Activated CD4-positive, alpha-beta T cell treated with anti-CD3 and anti-CD28 coated beads, Interleukin-10, Interleukin-2, amounts not matched to agents 100 ng/mL and 50 ng/mL, durations not matched to agents 16 hours and 8 hours (primary cell): ENCODE measurements at regions not wholly inside any gene's neighbourhood (a gene's known extent, or its start where the extent isn't known, plus 50 kb on each side); places are given as distances from the start of the nearest gene placed in this dataset.

Source experiments
- DNase-seq: peaks from one replicate; pipeline ENCODE4 v3.0.0-alpha.2; 2020

GRCh38 chr10:83253011-83253671, 886.2 kb upstream of the GHITM start:
- DNase-seq, result no peak

- DNase-seq, result no peak
Measured at GRCh38 chr10:83254698-83255097, 884.6 kb upstream of the GHITM start.

GRCh38 chr10:83262434-83262833, 876.9 kb upstream of the GHITM start:
- DNase-seq, result no peak

GRCh38 chr10:83272666-83273434, 866.5 kb upstream of the GHITM start:
- no peak for DNase-seq

- no peak for DNase-seq
Measured at GRCh38 chr10:83274088-83274487, 865.2 kb upstream of the GHITM start.

- DNase-seq, result no peak
Measured at GRCh38 chr10:83276971-83277370, 862.3 kb upstream of the GHITM start.

- DNase-seq, result no peak
Measured at GRCh38 chr10:83283151-83283550, 856.2 kb upstream of the GHITM start.

GRCh38 chr10:83287374-83287773, 851.9 kb upstream of the GHITM start:
- DNase-seq, result no peak

- no peak for DNase-seq
Measured at GRCh38 chr10:83289373-83289772, 849.9 kb upstream of the GHITM start.

GRCh38 chr10:83289948-83290347, 849.4 kb upstream of the GHITM start:
- DNase-seq, result no peak

GRCh38 chr10:83301732-83302131, 837.6 kb upstream of the GHITM start:
- no peak for DNase-seq

GRCh38 chr10:83302623-83303022, 836.7 kb upstream of the GHITM start:
- DNase-seq, result no peak

- DNase-seq, result no peak
Measured at GRCh38 chr10:83310688-83311087, 828.6 kb upstream of the GHITM start.

- no peak for DNase-seq
Measured at GRCh38 chr10:83312570-83312969, 826.7 kb upstream of the GHITM start.

GRCh38 chr10:83332690-83333089, 806.6 kb upstream of the GHITM start:
- no peak for DNase-seq

GRCh38 chr10:83333566-83333965, 805.7 kb upstream of the GHITM start:
- DNase-seq, result no peak

GRCh38 chr10:83343676-83344075, 795.6 kb upstream of the GHITM start:
- no peak for DNase-seq

- DNase-seq, result no peak
Measured at GRCh38 chr10:83346266-83346910, 792.9 kb upstream of the GHITM start.

GRCh38 chr10:83352588-83352987, 786.7 kb upstream of the GHITM start:
- DNase-seq, result no peak

GRCh38 chr10:83354456-83354855, 784.9 kb upstream of the GHITM start:
- no peak for DNase-seq

GRCh38 chr10:83357004-83357403, 782.3 kb upstream of the GHITM start:
- no peak for DNase-seq

- DNase-seq, result no peak
Measured at GRCh38 chr10:83357627-83358026, 781.7 kb upstream of the GHITM start.

GRCh38 chr10:83367036-83367435, 772.3 kb upstream of the GHITM start:
- DNase-seq, result no peak
